MM.1S (cell line): ENCODE measurements at regions not wholly inside any gene's neighbourhood (a gene's known extent, or its start where the extent isn't known, plus 50 kb on each side); places are given as distances from the start of the nearest gene placed in this dataset.

Experiments used
- DNase-seq: peaks from one replicate; pipeline ENCODE4 v3.0.0-alpha.2; 2015
- H2AFZ ChIP-seq: fragments of 300-600 bp; sonication (generic); 2 replicates; pipeline ENCODE4 v1.6.0; 2016; ENCODE audit warnings: antibody characterized with exemption, low read length
- H3F3A ChIP-seq: fragments of 300-600 bp; sonication (generic); 2 replicates; pipeline ENCODE4 v1.6.1; 2016; ENCODE audit warnings: mild to moderate bottlenecking, antibody characterized with exemption, low read length, moderate library complexity, mixed read lengths; ENCODE audit not compliant: insufficient read depth
- H3K27ac ChIP-seq: fragments of 300-600 bp; sonication (generic); 2 replicates; pipeline ENCODE4 v1.5.1; 2016; ENCODE audit warnings: mild to moderate bottlenecking, low read length
- H3K27me3 ChIP-seq: fragments of 300-600 bp; sonication (generic); replicated peaks from 2 replicates; pipeline ENCODE4 v1.6.0; 2016; ENCODE audit warnings: low read length; ENCODE audit not compliant: insufficient read depth
- H3K36me3 ChIP-seq: fragments of 300-600 bp; sonication (generic); replicated peaks from 2 replicates; pipeline ENCODE4 v1.6.1; 2016; ENCODE audit warnings: mild to moderate bottlenecking, low read length, mixed read lengths; ENCODE audit not compliant: insufficient read depth
- H3K4me1 ChIP-seq: fragments of 300-600 bp; sonication (generic); 2 replicates; pipeline ENCODE4 v1.6.1; 2016; ENCODE audit warnings: low read length, mixed read lengths
- H3K4me2 ChIP-seq: fragments of 300-600 bp; sonication (generic); 2 replicates; pipeline ENCODE4 v1.6.0; 2016; ENCODE audit warnings: low read depth, low read length
- H3K4me3 ChIP-seq: fragments of 300-600 bp; sonication (generic); 2 replicates; pipeline ENCODE4 v1.5.1; 2016; ENCODE audit warnings: low read length, mixed read lengths
- H3K79me2 ChIP-seq: fragments of 300-600 bp; sonication (generic); 2 replicates; pipeline ENCODE4 v1.6.1; 2016; ENCODE audit warnings: mixed run types, low read length, mixed read lengths
- H3K9ac ChIP-seq: fragments of 300-600 bp; sonication (generic); 2 replicates; pipeline ENCODE4 v1.6.1; 2016; ENCODE audit warnings: low read length, mixed read lengths
- H3K9me2 ChIP-seq: fragments of 300-600 bp; sonication (generic); replicated peaks from 2 replicates; pipeline ENCODE4 v1.6.1; 2016; ENCODE audit warnings: mild to moderate bottlenecking, low read length, mixed read lengths; ENCODE audit not compliant: insufficient read depth
- H3K9me3 ChIP-seq: fragments of 300-600 bp; sonication (generic); replicated peaks from 2 replicates; pipeline ENCODE4 v1.6.1; 2016; ENCODE audit warnings: mild to moderate bottlenecking, low read length, mixed read lengths; ENCODE audit not compliant: insufficient read depth
- H4K20me1 ChIP-seq: fragments of 300-600 bp; sonication (generic); 2 replicates; pipeline ENCODE4 v1.6.1; 2016; ENCODE audit warnings: mild to moderate bottlenecking, low read length, moderate library complexity, mixed read lengths; ENCODE audit not compliant: insufficient read depth
- EZH2 ChIP-seq: fragments of 300-600 bp; sonication (generic); optimal IDR thresholded peaks from 2 replicates; pipeline ENCODE3; 2017; ENCODE audit warnings: low read depth, mild to moderate bottlenecking, antibody characterized with exemption, low read length, mixed read lengths
- EZH2phosphoT487 ChIP-seq: fragments of 300-600 bp; sonication (generic); IDR thresholded peaks from 2 replicates; pipeline ENCODE4 v1.6.1; 2018; ENCODE audit warnings: antibody characterized with exemption, low read length
- TF ChIP-seq, protein P1 (sequence below): fragments of 300-600 bp; sonication (generic); IDR thresholded peaks from 2 replicates; pipeline ENCODE4 v1.5.1; 2016; ENCODE audit warnings: antibody characterized with exemption, low read length, mixed read lengths

GRCh38 chr4:157992948-157993839 is 179.6 kb downstream of the GASK1B start:
- H3K9me2 ChIP-seq, result no peaks in the 10 kb centered on the region
- no peak overlapping the region for H2AFZ ChIP-seq
- no peaks in the 10 kb centered on the region for H3F3A ChIP-seq
- TF ChIP-seq EZH2phosphoT487, result no peak
- TF ChIP-seq, protein P1, sequence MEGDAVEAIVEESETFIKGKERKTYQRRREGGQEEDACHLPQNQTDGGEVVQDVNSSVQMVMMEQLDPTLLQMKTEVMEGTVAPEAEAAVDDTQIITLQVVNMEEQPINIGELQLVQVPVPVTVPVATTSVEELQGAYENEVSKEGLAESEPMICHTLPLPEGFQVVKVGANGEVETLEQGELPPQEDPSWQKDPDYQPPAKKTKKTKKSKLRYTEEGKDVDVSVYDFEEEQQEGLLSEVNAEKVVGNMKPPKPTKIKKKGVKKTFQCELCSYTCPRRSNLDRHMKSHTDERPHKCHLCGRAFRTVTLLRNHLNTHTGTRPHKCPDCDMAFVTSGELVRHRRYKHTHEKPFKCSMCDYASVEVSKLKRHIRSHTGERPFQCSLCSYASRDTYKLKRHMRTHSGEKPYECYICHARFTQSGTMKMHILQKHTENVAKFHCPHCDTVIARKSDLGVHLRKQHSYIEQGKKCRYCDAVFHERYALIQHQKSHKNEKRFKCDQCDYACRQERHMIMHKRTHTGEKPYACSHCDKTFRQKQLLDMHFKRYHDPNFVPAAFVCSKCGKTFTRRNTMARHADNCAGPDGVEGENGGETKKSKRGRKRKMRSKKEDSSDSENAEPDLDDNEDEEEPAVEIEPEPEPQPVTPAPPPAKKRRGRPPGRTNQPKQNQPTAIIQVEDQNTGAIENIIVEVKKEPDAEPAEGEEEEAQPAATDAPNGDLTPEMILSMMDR, result no peak
- no peak for TF ChIP-seq EZH2
- H3K36me3 ChIP-seq, result no peaks in the 10 kb centered on the region
- no peaks in the 10 kb centered on the region for H3K9me3 ChIP-seq
- H3K4me3 ChIP-seq, result no peak overlapping the region
- H3K79me2 ChIP-seq, result no peaks in the 10 kb centered on the region
- no peak overlapping the region for H3K9ac ChIP-seq
- DNase-seq, result no peak
- H3K27me3 ChIP-seq, result no peaks in the 10 kb centered on the region
- H3K4me1 ChIP-seq, result no peaks in the 10 kb centered on the region
- H3K27ac ChIP-seq, result no peak overlapping the region
- no peaks in the 10 kb centered on the region for H4K20me1 ChIP-seq
- no peak overlapping the region for H3K4me2 ChIP-seq

GRCh38 chr4:157992038-157992705 is 180.7 kb downstream of the GASK1B start:
- Histone ChIP-seq H3K36me3 (no peaks in the 10 kb centered on the region), H3K79me2 (no peaks in the 10 kb centered on the region), H3K4me2 (no peak overlapping the region), H3K9me3 (no peaks in the 10 kb centered on the region), H3K4me1 (no peaks in the 10 kb centered on the region), H3K9ac (no peak overlapping the region), H3K9me2 (no peaks in the 10 kb centered on the region), H3K27ac (no peak overlapping the region), H4K20me1 (no peaks in the 10 kb centered on the region), H3F3A (no peaks in the 10 kb centered on the region), H3K4me3 (no peak overlapping the region), H3K27me3 (no peaks in the 10 kb centered on the region), H2AFZ (no peak overlapping the region)
- peak; percentile 64 for DNase-seq
- no peak for TF ChIP-seq EZH2phosphoT487
- TF ChIP-seq EZH2, result no peak
- TF ChIP-seq, protein P1, result peak; percentile 64

- H3K9me3 ChIP-seq, result no peaks in the 10 kb centered on the region
- H3K27ac ChIP-seq, result no peak overlapping the region
- no peaks in the 10 kb centered on the region for H3K9me2 ChIP-seq
- H3F3A ChIP-seq, result no peaks in the 10 kb centered on the region
- H3K4me2 ChIP-seq, result no peak overlapping the region
- H2AFZ ChIP-seq, result no peak overlapping the region
- H3K27me3 ChIP-seq, result no peaks in the 10 kb centered on the region
- no peaks in the 10 kb centered on the region for H3K79me2 ChIP-seq
- H3K4me3 ChIP-seq, result no peak overlapping the region
- H3K4me1 ChIP-seq, result no peaks in the 10 kb centered on the region
- H3K9ac ChIP-seq, result no peak overlapping the region
- no peak for DNase-seq
- TF ChIP-seq EZH2 (no peak), EZH2phosphoT487 (no peak)
- TF ChIP-seq, protein P1, result no peak
- H3K36me3 ChIP-seq, result no peaks in the 10 kb centered on the region
- H4K20me1 ChIP-seq, result no peaks in the 10 kb centered on the region
Observed at GRCh38 chr4:157988641-157989040, 184.2 kb downstream of the GASK1B start.
